GM12878 (cell line): ENCODE measurements at regions not wholly inside any gene's neighbourhood (a gene's known extent, or its start where the extent isn't known, plus 50 kb on each side); places are given as distances from the start of the nearest gene placed in this dataset.

Experiments used
- RCOR1 ChIP-seq: conservative IDR thresholded peaks from 2 replicates; pipeline ENCODE4 v1.6.1; 2012; ENCODE audit warnings: low read depth, low read length, improper control_type of control experiment
- SP1 ChIP-seq: IDR thresholded peaks from one replicate; pipeline ENCODE4 v1.6.1; 2011; ENCODE audit warnings: low read depth, low read length
- TF ChIP-seq, protein P1 (sequence below), 3 experiments: IDR thresholded peaks in 2 of 3; conservative IDR thresholded peaks in 1 of 3; 2 replicates each; pipeline ENCODE4 v1.5.1; 2011; ENCODE audit warnings: low read depth in 3 of 3, low read length in 3 of 3, mild to moderate bottlenecking in 3 of 3, control low read depth in 2 of 3, moderate library complexity in 2 of 3, inconsistent platforms in 1 of 3, mixed read lengths in 1 of 3; ENCODE audit not compliant: control insufficient read depth in 2 of 3, insufficient read depth in 1 of 3; ENCODE audit errors: extremely low read depth in 1 of 3
- TF ChIP-seq, protein P2 (sequence below): IDR thresholded peaks from 2 replicates; pipeline ENCODE4 v1.6.1; 2012; ENCODE audit warnings: low read depth, low read length, improper control_type of control experiment

DNA sequence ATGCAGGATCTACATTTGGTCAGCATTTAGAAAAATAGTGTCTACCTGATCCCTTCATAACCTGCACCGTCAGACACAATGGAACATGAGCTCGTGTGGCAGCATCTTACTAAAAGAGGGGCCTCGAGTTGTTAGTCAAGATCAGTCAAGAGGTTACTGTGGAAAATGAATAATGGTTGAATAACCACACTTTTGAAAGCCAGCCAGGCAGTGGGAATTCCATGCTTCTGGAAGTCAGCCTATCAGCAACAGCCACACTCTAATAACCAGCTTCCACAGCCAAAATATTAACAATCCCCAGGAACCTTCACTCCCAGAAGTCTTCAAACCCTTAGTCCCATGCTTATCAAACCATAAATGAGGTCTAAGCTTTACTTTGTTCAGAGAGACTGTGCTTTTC, 234.3 kb downstream of the HS3ST1 start:
- TF ChIP-seq, protein P1, sequence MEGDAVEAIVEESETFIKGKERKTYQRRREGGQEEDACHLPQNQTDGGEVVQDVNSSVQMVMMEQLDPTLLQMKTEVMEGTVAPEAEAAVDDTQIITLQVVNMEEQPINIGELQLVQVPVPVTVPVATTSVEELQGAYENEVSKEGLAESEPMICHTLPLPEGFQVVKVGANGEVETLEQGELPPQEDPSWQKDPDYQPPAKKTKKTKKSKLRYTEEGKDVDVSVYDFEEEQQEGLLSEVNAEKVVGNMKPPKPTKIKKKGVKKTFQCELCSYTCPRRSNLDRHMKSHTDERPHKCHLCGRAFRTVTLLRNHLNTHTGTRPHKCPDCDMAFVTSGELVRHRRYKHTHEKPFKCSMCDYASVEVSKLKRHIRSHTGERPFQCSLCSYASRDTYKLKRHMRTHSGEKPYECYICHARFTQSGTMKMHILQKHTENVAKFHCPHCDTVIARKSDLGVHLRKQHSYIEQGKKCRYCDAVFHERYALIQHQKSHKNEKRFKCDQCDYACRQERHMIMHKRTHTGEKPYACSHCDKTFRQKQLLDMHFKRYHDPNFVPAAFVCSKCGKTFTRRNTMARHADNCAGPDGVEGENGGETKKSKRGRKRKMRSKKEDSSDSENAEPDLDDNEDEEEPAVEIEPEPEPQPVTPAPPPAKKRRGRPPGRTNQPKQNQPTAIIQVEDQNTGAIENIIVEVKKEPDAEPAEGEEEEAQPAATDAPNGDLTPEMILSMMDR (IDR thresholded peaks at IDR 0.05 in 2 of 3, conservative IDR thresholded peaks at IDR 0.05 in 1 of 3; ENCODE audit: control insufficient read depth in 2 of 3, extremely low read depth in 1 of 3, insufficient read depth in 1 of 3, low read depth in 3 of 3, low read length in 3 of 3) = no peak
- TF ChIP-seq, protein P2, sequence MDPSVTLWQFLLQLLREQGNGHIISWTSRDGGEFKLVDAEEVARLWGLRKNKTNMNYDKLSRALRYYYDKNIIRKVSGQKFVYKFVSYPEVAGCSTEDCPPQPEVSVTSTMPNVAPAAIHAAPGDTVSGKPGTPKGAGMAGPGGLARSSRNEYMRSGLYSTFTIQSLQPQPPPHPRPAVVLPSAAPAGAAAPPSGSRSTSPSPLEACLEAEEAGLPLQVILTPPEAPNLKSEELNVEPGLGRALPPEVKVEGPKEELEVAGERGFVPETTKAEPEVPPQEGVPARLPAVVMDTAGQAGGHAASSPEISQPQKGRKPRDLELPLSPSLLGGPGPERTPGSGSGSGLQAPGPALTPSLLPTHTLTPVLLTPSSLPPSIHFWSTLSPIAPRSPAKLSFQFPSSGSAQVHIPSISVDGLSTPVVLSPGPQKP = no peak
- TF ChIP-seq RCOR1 = no peak
- TF ChIP-seq SP1 = no peak
